GM21367 (cell line): ENCODE measurements at regions not wholly inside any gene's neighbourhood (a gene's known extent, or its start where the extent isn't known, plus 50 kb on each side); places are given as distances from the start of the nearest gene placed in this dataset.
A peak's percentile ranks its signal among the peaks of the same experiment; 100 is the strongest.
"Not testable (repeated sequence)": the region's sequence is repeated elsewhere in the genome, so short reads cannot be mapped to it uniquely, and the experiment has no call there.

ENCODE experiments used
- ATAC-seq: cut with Tn5 transposase; IDR thresholded peaks from one replicate; pipeline ENCODE4 v1.9.1; 2021; ENCODE audit not compliant: unreplicated experiment

DNA sequence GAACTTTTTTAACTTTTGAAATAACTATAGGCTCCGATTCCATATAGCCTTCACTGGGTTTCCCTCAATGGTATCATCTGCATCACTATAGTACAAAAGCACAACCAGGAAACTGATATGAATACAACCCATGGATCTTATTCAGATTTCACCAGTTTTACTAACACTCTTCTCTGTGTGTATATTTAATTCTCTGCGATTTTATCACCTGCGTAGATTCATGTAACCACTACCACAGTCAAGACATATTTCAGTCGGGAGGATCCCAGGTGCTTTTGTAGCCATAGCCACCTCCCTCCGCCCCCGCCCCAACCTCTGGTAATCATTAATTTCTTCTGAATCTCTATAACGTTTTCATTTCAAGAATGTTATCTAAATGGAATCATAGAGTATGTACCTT is 82.8 kb upstream of the C7orf33 start:
- no peak for ATAC-seq

DNA sequence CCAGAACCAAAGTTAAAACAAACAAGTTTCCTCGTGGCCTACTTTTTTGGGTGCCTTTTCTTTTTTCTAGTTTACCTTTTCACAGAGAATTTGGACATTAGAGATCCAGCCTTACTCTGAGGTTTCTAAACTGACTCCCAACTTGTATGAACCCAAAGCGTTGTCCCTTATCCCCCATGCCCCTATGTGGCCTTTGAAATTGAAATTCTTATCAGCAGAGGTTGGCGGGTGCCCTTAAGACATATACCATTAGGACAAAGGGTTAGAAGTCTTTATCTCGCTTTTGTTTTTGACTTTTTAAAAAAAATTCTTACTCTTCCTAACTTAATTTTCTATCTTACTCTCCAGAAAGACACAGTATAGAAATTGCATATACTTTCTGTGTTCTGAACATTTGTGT is 76.3 kb upstream of the C7orf33 start:
- ATAC-seq = no peak

DNA sequence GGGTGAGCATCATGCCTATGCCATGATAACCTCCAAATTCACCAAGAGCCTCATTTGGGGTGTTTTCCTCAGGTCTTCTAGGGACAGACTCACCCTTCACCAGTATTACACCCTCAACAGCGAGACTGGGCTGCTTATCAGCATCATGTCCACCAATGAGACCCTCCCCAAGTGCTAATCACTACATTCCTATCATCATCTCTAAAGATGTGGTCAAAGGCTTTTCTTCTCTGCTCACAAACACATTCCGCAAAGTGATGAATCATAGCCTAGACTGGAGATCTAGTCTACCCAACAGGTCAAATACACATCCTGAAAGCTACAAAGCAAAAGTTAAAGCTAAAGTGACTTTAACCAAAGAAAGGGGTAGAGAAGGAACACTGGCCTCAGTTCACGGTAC is 75.3 kb upstream of the C7orf33 start:
- no peak for ATAC-seq

DNA sequence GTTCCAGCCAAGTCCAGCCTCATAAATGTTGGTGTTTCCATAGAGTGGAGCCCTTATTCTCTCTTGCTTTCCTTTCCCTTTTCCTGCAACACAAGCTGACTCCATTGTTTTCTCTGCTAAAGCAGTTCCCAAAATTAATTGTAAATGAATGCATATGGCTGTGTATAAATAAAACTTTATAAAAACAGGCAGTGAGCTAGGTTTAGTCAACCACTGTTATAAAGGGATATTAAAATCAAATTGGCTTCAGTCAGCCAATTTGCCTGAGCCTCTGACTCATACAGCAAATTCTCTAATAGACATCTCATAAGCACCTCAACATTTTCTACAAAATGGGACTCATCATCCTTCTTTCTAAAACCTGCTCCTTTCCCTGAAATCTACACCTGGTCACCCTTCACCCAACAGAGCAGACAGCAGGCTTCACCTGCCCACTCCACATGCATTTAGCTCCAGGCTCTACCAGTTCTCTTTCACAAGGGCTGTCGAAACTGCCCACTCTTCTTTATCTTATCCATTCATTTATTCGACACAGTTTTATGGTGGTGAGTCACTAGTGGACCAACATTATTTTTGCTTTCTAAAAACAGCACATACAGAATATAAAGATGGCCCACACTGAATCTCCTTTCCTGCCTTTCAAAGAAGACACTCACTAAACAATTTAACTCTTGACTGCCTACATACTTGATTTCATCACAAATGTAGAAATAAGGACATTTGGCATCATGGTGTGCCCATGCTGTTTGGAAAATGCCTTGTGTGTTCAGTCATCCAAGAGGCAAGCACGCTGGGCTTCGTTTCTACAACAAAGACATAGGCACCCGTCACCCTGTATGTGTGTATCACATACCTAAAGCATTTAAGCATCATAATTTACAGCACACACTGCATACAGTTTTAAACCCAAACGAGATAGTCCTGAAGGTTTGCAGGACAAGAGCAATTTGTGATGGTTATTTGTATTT is 74.6 kb upstream of the C7orf33 start:
- ATAC-seq = no peak

DNA sequence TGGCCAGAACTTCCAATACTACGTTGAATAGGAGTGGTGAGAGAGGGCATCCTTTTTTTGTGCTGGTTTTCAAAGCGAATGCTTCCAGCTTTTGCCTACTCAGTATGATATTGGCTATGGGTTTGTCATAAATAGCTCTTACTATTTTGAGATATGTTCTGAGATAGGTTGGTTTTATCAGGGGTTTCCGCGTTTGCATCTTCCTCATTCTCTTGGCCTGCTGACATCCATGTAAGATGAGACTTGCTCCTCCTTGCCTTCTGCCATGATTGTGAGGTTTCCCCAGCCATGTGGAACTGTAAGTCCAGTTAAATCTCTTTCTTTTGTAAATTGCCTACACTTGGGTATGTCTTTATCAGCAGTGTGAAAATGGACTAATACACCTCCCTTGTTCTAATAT is 71.2 kb upstream of the C7orf33 start:
- not testable (repeated sequence) for ATAC-seq

DNA sequence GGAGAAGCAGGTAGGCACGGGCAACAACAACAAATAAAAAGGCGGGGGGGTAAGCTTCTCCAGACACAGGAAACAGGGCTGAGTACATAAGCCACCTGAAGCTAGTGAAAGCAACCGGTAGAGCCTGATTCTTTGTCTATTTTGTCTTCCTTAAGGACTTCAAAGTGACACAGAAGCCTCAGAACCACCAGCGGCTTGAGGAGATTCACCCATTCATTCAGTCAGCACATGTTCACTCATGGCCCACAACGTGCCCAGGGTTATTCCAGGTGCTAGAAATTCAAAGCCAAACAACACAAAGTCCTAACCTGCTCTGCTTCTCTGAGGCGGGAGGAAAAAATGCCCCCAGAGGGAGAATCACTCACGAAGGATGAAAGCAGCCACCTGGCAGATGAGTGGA is 69.3 kb upstream of the C7orf33 start:
- ATAC-seq = no peak

DNA sequence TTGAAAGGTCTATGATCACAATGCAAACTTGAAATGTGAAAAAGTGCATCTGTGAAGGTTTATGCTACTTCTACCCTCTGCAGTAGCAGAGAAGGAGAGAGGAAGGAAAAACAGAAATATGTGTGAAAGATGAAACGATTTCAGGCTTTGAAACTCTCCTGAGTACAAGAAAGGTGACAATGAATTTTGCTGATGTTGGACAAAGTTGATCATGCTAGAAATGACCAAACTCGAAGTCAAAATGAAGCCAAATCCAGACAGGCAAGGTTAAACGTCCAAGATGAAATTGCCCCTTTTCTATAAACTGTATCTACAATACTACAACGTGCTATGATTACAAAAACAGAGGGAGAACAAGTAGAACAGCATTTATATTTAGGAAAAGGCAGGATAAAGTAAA is 67.0 kb upstream of the C7orf33 start:
- no peak for ATAC-seq

DNA sequence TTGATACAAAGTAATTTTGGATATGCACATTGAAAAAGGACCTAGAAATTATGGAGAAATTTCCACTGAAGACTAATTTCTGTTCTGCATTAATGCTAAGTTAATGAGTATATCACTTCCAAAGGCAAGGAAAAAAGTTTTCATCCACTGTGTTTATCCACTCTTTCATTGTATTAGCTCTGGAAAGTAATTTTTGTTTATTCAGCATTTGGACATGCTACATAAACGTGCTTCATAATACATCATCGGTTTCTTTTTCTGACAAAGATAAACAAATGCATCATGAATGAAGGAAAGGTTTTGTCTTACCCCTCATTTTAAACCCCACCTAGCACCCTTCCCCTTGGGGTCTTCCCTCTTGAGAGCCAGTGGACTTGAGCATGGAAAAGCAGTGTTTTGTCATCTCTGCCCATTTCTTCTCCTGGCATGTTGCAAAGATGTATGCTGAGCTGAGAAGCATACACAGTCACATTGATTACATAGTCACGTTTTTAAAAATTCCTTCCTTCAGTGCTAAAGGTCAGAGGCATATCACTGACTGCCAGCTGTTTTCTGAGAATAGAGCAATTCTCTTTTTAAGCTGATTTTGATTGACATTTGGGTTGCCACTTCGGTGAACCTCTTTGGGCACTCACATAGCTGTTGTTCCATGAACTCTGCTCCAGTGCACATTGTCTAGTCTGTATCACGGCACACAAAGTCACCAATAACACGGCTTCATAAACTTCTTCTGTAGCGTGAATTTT is 65.9 kb upstream of the C7orf33 start:
- no peak for ATAC-seq

DNA sequence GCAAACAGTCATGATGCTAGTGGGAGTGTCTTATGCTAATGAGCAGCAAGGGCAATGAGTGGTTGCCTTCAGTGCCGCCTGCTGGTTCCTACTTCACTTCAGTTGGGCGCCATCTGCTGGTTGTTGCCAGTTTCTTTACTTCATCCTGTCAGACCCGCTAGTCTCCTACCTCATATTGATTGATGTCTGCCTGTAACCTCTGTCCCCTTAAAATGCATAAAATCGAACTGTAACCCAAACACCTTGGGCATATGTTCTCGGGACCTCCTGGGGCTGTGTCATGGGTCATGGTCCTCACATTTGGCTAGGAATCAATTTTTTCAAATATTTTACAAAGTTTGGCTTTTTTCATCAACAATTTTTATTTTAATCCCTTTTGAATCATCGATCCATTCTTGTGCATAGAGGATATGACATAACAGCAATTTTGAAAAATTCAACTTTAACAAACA is 62.8 kb upstream of the C7orf33 start:
- peak; percentile 99 for ATAC-seq

DNA sequence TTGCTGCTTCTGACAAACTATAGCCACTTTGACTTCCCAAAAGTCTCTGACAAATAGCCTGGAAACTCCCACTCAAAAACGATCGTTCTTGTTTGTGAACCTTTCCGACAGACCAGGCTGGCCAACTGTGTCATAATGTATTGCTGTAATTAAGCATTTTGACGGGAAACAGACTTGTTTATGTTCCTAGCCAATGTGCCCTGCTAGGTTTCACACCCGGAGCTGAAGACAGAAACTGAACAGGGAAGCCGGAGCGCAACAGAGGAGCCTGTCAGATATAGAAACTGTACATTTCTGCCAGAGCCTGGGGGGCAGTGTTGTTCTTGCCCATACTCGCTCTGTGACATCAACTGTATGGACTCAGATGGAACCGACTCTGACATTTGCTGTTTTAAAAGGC is 55.3 kb upstream of the C7orf33 start:
- ATAC-seq = peak; percentile 83

DNA sequence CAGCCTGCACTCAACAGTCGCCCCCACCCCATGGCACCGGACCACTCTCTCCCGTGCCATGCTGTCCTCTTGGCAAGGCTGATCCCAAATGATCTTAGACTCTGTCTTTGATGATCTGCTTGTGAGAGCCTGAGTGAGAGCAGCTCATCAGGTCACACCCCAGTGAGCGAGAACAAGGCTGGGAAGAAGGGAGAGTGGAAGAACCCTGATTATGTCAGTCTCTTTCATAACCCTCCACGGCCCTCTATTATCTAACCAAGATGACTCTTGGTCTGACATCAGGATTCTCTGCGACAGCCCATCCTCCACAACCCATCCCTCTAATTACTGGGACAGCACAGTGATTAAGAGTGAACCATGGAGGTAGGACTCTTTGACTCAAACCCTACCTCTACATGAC is 53.1 kb upstream of the C7orf33 start:
- no peak for ATAC-seq

DNA sequence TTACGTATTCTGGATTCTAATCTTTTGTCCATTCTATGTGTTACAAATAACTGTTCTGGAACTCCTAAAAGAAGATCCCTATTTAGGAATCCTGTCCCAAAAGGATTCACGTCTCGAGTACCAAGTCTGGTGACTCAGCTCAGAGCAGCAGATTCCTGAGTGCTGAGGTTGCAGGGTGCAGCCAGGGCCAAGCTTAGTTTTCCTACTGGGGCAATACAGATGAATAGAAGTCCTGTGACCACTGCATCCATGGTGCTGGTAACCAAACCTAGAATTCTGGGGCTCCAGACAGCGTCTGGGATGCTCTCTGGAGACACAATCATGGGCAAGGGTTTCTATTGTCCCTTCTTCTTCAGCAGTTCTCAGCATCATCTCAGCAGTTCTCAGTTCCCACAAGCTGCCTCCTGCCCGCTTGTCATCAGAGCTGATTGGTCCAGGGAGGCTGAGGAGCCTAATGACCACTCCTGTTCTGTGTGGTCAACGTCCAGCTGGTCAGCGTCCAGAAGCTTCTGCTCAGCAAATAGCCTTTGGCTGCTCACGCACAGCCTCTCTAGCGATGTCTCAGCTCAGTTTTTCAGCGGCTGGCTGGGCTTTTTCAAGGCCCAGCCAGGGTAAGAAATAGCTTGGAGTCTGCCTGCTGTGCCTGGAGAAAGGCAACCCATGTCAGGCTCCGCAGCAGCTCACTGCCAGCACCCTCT is 50.4 kb upstream of the C7orf33 start:
- no peak for ATAC-seq
